IMR-90 (cell line): ENCODE measurements at regions not wholly inside any gene's neighbourhood (a gene's known extent, or its start where the extent isn't known, plus 50 kb on each side); places are given as distances from the start of the nearest gene placed in this dataset.

Experiments
- ATAC-seq: fragments of 200-7000 bp; cut with Tn5 transposase; 2 replicates; pipeline ENCODE4 v1.9.1; 2020; ENCODE audit warnings: low read depth, mild to moderate bottlenecking, moderate library complexity
- BruUV-seq: library from RNA; stranded (reverse); fragments of 400-500 nt; replicated peaks from 2 replicates; lab custom pipeline; 2021; lab: Mats Ljungman, UMichigan
- CTCF ChIA-PET: fragments of 300-600 bp; formaldehyde crosslinking; extraction: SDS; loops from one replicate; lab custom pipeline; 2021; ENCODE audit warnings: antibody characterized with exemption; lab: Yijun Ruan, JAX
- POLR2A ChIA-PET: fragments of 300-600 bp; sonication (Branson Sonifier 250); formaldehyde crosslinking; loops from one replicate; lab custom pipeline; 2022; ENCODE audit warnings: antibody characterized with exemption; ENCODE audit not compliant: unreplicated experiment; lab: Charles Lee
- DNase-seq: peaks from one replicate; pipeline ENCODE4 v3.0.0; 2013
- H2AFZ ChIP-seq: replicated peaks from 2 replicates; pipeline ENCODE3; 2013; ENCODE audit warnings: low read length, mild to moderate bottlenecking; ENCODE audit not compliant: poor library complexity
- H2AK5ac ChIP-seq: 2 replicates; pipeline ENCODE4 v1.6.1; 2013; ENCODE audit warnings: low read depth, low read length, inconsistent platforms
- H2AK9ac ChIP-seq: replicated peaks from 2 replicates; pipeline ENCODE3; 2013; ENCODE audit warnings: mild to moderate bottlenecking, low read depth, low read length, moderate library complexity; ENCODE audit not compliant: poor library complexity
- H2BK120ac ChIP-seq: 2 replicates; pipeline ENCODE4 v1.6.1; 2013; ENCODE audit warnings: low read depth, low read length, inconsistent platforms
- H2BK15ac ChIP-seq: 3 replicates; pipeline ENCODE4 v1.6.1; 2013; ENCODE audit warnings: low read depth, low read length, inconsistent platforms
- H2BK20ac ChIP-seq: 2 replicates; pipeline ENCODE4 v1.6.1; 2013; ENCODE audit warnings: low read depth, mild to moderate bottlenecking, inconsistent platforms, low read length, moderate library complexity
- H2BK5ac ChIP-seq: 2 replicates; pipeline ENCODE4 v1.6.1; 2013; ENCODE audit warnings: mild to moderate bottlenecking, low read depth, low read length, inconsistent platforms; ENCODE audit not compliant: poor library complexity, severe bottlenecking
- H3K14ac ChIP-seq: replicated peaks from 2 replicates; pipeline ENCODE4 v1.6.1; 2013; ENCODE audit warnings: low read depth, low read length, inconsistent platforms
- H3K18ac ChIP-seq: 2 replicates; pipeline ENCODE4 v1.6.1; 2013; ENCODE audit warnings: low read depth, low read length, control low read depth
- H3K23ac ChIP-seq: 2 replicates; pipeline ENCODE4 v1.6.1; 2013; ENCODE audit warnings: low read depth, low read length, inconsistent platforms
- H3K27ac ChIP-seq: 2 replicates; pipeline ENCODE4 v1.5.1; 2013; ENCODE audit warnings: mild to moderate bottlenecking, control low read depth, low read length; ENCODE audit not compliant: insufficient read depth
- H3K27me3 ChIP-seq: 2 replicates; pipeline ENCODE4 v1.6.1; 2013; ENCODE audit warnings: low read length; ENCODE audit not compliant: control insufficient read depth, insufficient read depth
- H3K36me3 ChIP-seq: 2 replicates; pipeline ENCODE4 v1.6.1; 2013; ENCODE audit warnings: low read length, mixed read lengths; ENCODE audit not compliant: control insufficient read depth, insufficient read depth
- H3K4ac ChIP-seq: 2 replicates; pipeline ENCODE4 v1.6.1; 2013; ENCODE audit warnings: low read depth, low read length, inconsistent platforms
- H3K4me1 ChIP-seq: 2 replicates; pipeline ENCODE4 v1.6.1; 2013; ENCODE audit warnings: low read length, mixed read lengths; ENCODE audit not compliant: control insufficient read depth, insufficient read depth
- H3K4me2 ChIP-seq: 2 replicates; pipeline ENCODE4 v1.6.1; 2013; ENCODE audit warnings: low read depth, mild to moderate bottlenecking, control low read depth, low read length, moderate library complexity
- H3K4me3 ChIP-seq: 2 replicates; pipeline ENCODE4 v1.5.1; 2013; ENCODE audit warnings: low read depth, mild to moderate bottlenecking, control low read depth, low read length, moderate library complexity; ENCODE audit not compliant: insufficient read depth
- H3K56ac ChIP-seq: 2 replicates; pipeline ENCODE4 v1.6.1; 2013; ENCODE audit warnings: low read length, inconsistent platforms; ENCODE audit not compliant: insufficient read depth; ENCODE audit errors: extremely low read depth
- H3K79me1 ChIP-seq, 2 experiments: 2 replicates each; pipeline ENCODE4 v1.6.1; 2013; ENCODE audit warnings: low read length in 2 of 2, inconsistent platforms in 1 of 2, low read depth in 1 of 2
- H3K9ac ChIP-seq: 2 replicates; pipeline ENCODE4 v1.6.1; 2013; ENCODE audit warnings: low read depth, low read length, control low read depth
- H3K9me1 ChIP-seq: 2 replicates; pipeline ENCODE4 v1.6.1; 2013; ENCODE audit warnings: low read length, inconsistent platforms; ENCODE audit not compliant: insufficient read depth
- H3K9me3 ChIP-seq: 2 replicates; pipeline ENCODE4 v1.6.1; 2013; ENCODE audit warnings: low read length; ENCODE audit not compliant: control insufficient read depth, insufficient read depth
- H4K20me1 ChIP-seq: 2 replicates; pipeline ENCODE4 v1.6.1; 2013; ENCODE audit warnings: low read length, inconsistent platforms; ENCODE audit not compliant: insufficient read depth
- H4K5ac ChIP-seq: 2 replicates; pipeline ENCODE4 v1.6.1; 2013; ENCODE audit warnings: mild to moderate bottlenecking, low read depth, low read length, control low read depth
- H4K8ac ChIP-seq, 2 experiments: 2 replicates each; pipeline ENCODE4 v1.6.1; 2013; ENCODE audit warnings: low read depth in 2 of 2, low read length in 2 of 2, control low read depth in 1 of 2, inconsistent platforms in 1 of 2
- H4K91ac ChIP-seq: 2 replicates; pipeline ENCODE4 v1.6.1; 2013; ENCODE audit warnings: low read depth, low read length, inconsistent platforms; ENCODE audit not compliant: insufficient read depth
- RAD21 ChIP-seq: IDR thresholded peaks from 2 replicates; pipeline ENCODE4 v1.6.1; 2012; ENCODE audit warnings: low read length, improper control_type of control experiment
- RFX5 ChIP-seq: IDR thresholded peaks from 2 replicates; pipeline ENCODE4 v1.8.0; 2012; ENCODE audit warnings: low read depth, mild to moderate bottlenecking, low read length, moderate library complexity
- WGBS, 2 experiments: methylation state at CpG; one replicate each; pipeline versions ENCODE4 v1.1.5 to v1.1.7; 2013; ENCODE audit warnings: missing lambda C conversion rate in 2 of 2; ENCODE audit not compliant: insufficient read length in 1 of 2; ENCODE audit errors: extremely low coverage in 2 of 2; 5-methylcytosine and 5-hydroxymethylcytosine counted together
- dilution Hi-C: fragments of 300-500 bp; cut with HindIII; formaldehyde crosslinking; loops from one replicate; pipeline ENCODE4 v1.14.3; 2018; ENCODE audit warnings: low sequenced_read_pairs; ENCODE audit not compliant: unreplicated experiment
- in situ Hi-C: fragments of 300-500 bp; cut with MboI; formaldehyde crosslinking; loops from 3 replicates; pipeline ENCODE4 v1.14.3; 2019; ENCODE audit warnings: low sequenced_read_pairs, inconsistent platforms, mixed read lengths
- intact Hi-C: fragments of 100-400 bp; cut with micrococcal nuclease; formaldehyde crosslinking; loops from 2 replicates; pipeline ENCODE4 v1.10.0; 2022

DNA sequence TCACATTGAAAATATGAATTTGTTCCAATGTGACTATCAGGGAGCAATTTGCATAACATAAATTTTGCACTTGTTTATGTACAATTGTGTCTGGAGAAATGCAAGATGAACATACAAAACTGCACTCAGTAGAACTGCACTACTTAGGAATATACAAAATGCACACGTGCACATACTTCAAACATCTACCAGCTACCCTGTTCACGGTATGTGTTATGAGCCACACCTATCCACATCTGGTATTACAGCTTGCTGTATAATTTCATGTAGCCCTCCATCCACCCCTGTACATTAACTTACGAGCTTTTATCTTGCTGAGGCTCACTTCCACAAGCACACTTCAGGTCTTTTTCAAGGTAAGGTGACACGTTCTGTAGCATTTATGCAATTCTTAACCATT, 373.5 kb upstream of the ZEB2 start:
- Histone ChIP-seq H3K18ac (no peak overlapping the region), H3K27ac (no peak overlapping the region), H3K9ac (no peak overlapping the region), H2BK120ac (no peak overlapping the region), H3K4me3 (no peak overlapping the region), H2BK20ac (no peak overlapping the region), H3K27me3 (no peaks in the 10 kb centered on the region), H3K4me1 (no peaks in the 10 kb centered on the region), H4K5ac (no peak overlapping the region), H4K20me1 (no peaks in the 10 kb centered on the region), H4K8ac (no peak overlapping the region), H3K9me1 (no peaks in the 10 kb centered on the region), H2AFZ (no peak overlapping the region), H3K36me3 (no peaks in the 10 kb centered on the region), H4K91ac (no peak overlapping the region), H2BK5ac (no peak overlapping the region), H2AK5ac (no peak overlapping the region), H3K4ac (no peak overlapping the region), H3K56ac (no peak overlapping the region), H2AK9ac (no peak overlapping the region), H3K79me1 (no peaks in the 10 kb centered on the region), H3K14ac (no peak overlapping the region; the same call in 1 of the 2 replicates), H3K4me2 (no peak overlapping the region), H3K9me3 (no peaks in the 10 kb centered on the region), H2BK15ac (no peak overlapping the region), H3K23ac (no peak overlapping the region)
- BruUV-seq = no TSS peak
- WGBS, 2 experiments = 83% methylated on average over 2 of the region's 4 CpGs; no CpG with 5 or more reads in 1 of the 2 experiments
- CTCF ChIA-PET = no interaction called here
- intact Hi-C loops (no loop called here), dilution Hi-C loops (no loop called here), in situ Hi-C loops (no loop called here)
- no peak for DNase-seq
- POLR2A ChIA-PET = no interaction called here
- no peak for TF ChIP-seq RAD21
- TF ChIP-seq RFX5 = no peak
- no peak for ATAC-seq
